Ovary (tissue), 7 donors: ENCODE measurements at regions not wholly inside any gene's neighbourhood (a gene's known extent, or its start where the extent isn't known, plus 50 kb on each side); places are given as distances from the start of the nearest gene placed in this dataset.

Experiments
- DNase-seq, 5 donors: peaks; one replicate each; pipeline ENCODE4 v3.0.0-alpha.2; 2019 to 2020
- H3K27ac ChIP-seq, 2 donors: fragments of 200-600 bp; one replicate each; pipeline versions ENCODE4 v1.5.1 to v1.8.0; 2019 to 2022
- H3K27me3 ChIP-seq: fragments of 200-600 bp; one replicate; pipeline ENCODE4 v1.8.0; 2022
- H3K36me3 ChIP-seq: fragments of 200-600 bp; sonication (generic); one replicate; pipeline ENCODE4 v1.5.1; 2019
- H3K4me1 ChIP-seq: one replicate; pipeline ENCODE4 v1.8.1; 2013; ENCODE audit warnings: mild to moderate bottlenecking, moderate library complexity; ENCODE audit not compliant: insufficient read depth
- H3K4me3 ChIP-seq: fragments of 200-600 bp; sonication (generic); one replicate; pipeline ENCODE4 v1.5.1; 2017
- H3K9me3 ChIP-seq, 2 donors: fragments of 200-600 bp in 1 of 2; sonication (generic) in 1 of 2; one replicate each; pipeline versions ENCODE4 v1.5.1 to v1.8.1; 2013 to 2019; ENCODE audit warnings: mild to moderate bottlenecking in 1 of 2, moderate library complexity in 1 of 2
- CTCF ChIP-seq, 3 donors: fragments of 450-650 bp in 2 of 3; fragments of 200-600 bp in 1 of 3; IDR thresholded peaks; one replicate each; pipeline versions ENCODE4 v1.5.1 to v1.8.0; 2016 to 2022; ENCODE audit warnings: antibody characterized with exemption in 3 of 3, mild to moderate bottlenecking in 1 of 3
- EP300 ChIP-seq: sonication (generic); formaldehyde crosslinking; IDR thresholded peaks from one replicate; pipeline ENCODE4 v1.6.1; 2017; ENCODE audit warnings: antibody characterized with exemption
- POLR2A ChIP-seq: fragments of 450-650 bp; IDR thresholded peaks from one replicate; pipeline ENCODE4 v1.6.1; 2017; ENCODE audit warnings: antibody characterized with exemption, mild to moderate bottlenecking, moderate library complexity
- WGBS, 3 donors: extraction: QIAGEN DNeasy Blood & Tissue Kit in 1 of 3; methylation state at CpG; one replicate each; pipeline versions ENCODE4 v1.1.5 to v1.1.7; 2013 to 2017; 5-methylcytosine and 5-hydroxymethylcytosine counted together
- intact Hi-C, 4 donors: fragments of 100-400 bp; cut with DNase I; formaldehyde crosslinking; loops; one replicate each; pipeline versions ENCODE4 v1.11.0 to v1.15.1; 2022 to 2023
- donor health status: DM: no; HTN: no; CAD: no; lungs with moderate emphysema.
- donor health status: DM: no; HTN: no; CAD: no.
- donor health status: Bipolar disorder and iron deficiency.
- donor health status: DM: no; HTN: no; CAD: no.
- donor health status: DM: yes; HTN: yes; CAD: no.

DNA sequence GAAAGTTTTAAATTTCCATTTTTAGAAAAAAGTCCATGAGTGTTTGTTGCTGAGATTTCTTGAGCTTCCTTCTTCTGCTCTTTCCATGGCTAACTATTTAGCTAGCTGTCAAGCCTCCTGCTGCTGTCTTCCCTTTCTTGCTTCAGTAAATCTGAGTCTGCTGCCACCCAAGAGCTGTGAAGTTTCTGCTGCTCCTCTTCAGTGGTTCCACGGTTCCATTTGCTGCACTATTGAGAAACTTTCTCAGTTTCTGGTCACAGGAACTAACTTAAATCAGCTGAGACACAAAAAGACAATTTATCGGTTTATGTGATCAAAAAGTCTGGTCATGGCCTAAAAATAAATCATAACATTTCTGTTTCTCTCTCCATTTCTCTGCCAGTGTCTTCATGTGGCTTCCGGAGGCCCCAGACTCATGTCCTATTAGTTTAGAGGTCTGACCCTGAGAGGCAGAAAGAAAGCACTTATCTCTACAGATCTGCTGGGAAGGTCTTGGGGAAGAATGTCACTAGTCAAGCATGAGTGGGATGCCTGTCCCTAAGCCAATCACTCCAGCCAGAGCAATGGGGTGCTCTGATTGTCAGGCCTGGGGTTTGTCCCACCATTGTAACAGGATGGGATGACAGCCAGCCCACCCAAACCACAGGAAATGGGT lies 73.0 kb upstream of the ARL4C start:
- no peak overlapping the region for H3K27ac ChIP-seq
- WGBS, 3 donors: 81 to 87% (median 83%) methylated on average over 3 of the region's 3 CpGs
- H3K9me3 ChIP-seq: no peaks in the 10 kb centered on the region
- no peak for DNase-seq
- H3K27me3 ChIP-seq: no peaks in the 10 kb centered on the region
- intact Hi-C loops: no loop called here
- no peaks in the 10 kb centered on the region for H3K4me1 ChIP-seq
- no peak for TF ChIP-seq POLR2A
- no peak for TF ChIP-seq CTCF (IDR thresholded peaks at IDR 0.05)
- TF ChIP-seq EP300: no peak
- H3K4me3 ChIP-seq: no peak overlapping the region
- no peaks in the 10 kb centered on the region for H3K36me3 ChIP-seq

DNA sequence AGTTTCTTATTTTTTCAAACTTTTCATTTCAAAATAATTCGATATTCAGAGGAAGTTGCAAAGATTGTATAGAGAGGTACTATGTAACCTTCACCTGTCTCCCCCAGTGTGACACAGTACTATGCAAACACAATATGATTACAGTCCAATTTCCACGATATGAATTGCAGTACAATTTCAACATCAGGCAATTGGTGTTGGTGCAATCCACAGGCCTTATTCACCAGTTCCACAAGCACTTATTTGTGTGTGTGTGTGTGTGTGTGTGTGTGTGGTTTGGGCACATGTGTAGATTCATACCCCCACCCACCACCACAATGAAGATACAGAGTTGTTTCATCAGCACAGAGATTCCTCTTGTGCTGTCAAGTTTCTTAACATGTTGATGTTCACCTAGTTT lies 69.7 kb upstream of the ARL4C start:
- TF ChIP-seq EP300 (no peak), CTCF (IDR thresholded peaks at IDR 0.05) (no peak)

DNA sequence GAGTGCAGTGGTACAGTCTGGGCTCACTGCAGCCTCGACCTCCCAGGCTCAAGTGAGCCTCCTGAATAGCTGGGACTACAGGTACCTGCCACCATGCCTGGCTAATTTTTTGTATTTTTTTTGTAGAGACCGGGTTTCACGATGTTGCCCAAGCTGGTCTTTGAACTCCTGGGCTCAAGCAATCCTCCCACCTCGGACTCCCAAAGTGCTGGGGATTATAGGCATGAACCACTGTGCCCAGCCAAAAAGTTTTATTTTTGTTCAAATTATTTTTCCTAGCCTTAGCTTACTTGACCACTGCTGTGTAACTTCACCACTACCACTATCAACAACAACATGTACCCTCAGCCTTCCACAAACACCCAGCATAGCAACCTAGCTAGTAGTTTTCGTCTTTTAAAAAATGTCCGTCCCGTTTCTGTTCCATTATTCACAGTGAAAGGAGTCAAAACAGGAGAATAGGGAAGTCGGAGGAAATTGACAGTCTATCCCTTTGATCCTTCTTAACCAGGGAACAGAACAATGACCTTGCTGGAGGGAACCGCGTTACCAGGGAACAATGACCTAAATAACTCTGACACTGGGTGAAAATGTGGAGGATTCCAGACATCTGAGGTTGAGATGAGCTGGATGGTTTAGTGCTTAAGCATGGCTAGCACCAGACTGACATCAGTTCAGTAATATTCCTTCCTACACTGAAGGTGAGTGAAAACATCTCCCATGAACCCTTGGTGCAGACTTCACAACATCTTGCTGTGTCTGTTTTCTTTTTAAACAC lies 69.2 kb upstream of the ARL4C start:
- H3K9me3 ChIP-seq: no peaks in the 10 kb centered on the region
- H3K27ac ChIP-seq: no peak overlapping the region
- no peak for DNase-seq
- no peak overlapping the region for H3K4me3 ChIP-seq
- TF ChIP-seq POLR2A (no peak), CTCF (IDR thresholded peaks at IDR 0.05) (no peak), EP300 (no peak)
- WGBS, 3 donors: 88 to 93% (median 88%) methylated on average over 10 of the region's 10 CpGs
- no peaks in the 10 kb centered on the region for H3K27me3 ChIP-seq
- H3K36me3 ChIP-seq: no peaks in the 10 kb centered on the region
- H3K4me1 ChIP-seq: no peaks in the 10 kb centered on the region
- intact Hi-C loops: no loop called here

More for the DNA sequence above, 69.7 kb upstream of the ARL4C start:
- intact Hi-C loops: no loop called here
- Histone ChIP-seq H3K9me3 (no peaks in the 10 kb centered on the region), H3K27me3 (no peaks in the 10 kb centered on the region), H3K36me3 (no peaks in the 10 kb centered on the region), H3K27ac (no peak overlapping the region), H3K4me1 (no peaks in the 10 kb centered on the region), H3K4me3 (no peak overlapping the region)
- no peak for DNase-seq
- 83 to 85% (median 84%) methylated on average over 2 of the region's 2 CpGs for WGBS, 3 donors

DNA sequence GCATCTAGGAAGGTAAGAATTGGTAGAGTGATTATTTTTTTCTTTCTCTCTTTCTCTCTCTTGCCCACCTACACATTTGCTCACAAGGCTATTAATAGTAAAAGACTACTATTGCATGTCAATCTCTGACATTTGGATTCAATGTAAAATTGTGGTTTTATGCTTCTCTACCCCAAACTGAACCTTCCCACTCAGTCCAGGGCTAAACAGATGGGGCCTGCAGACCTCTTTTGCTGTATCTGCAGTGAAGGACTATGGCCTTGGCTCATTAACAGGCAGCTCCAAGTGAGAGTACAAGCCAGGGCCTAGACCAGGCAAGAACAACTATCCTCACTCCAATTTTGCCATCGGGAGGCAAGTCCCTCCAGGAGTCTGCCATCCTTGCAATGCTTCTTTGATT lies 68.3 kb upstream of the ARL4C start:
- intact Hi-C loops: no loop called here
- H3K27me3 ChIP-seq: no peaks in the 10 kb centered on the region
- H3K4me1 ChIP-seq: no peaks in the 10 kb centered on the region
- no peak for DNase-seq
- no peak overlapping the region for H3K4me3 ChIP-seq
- H3K9me3 ChIP-seq: no peaks in the 10 kb centered on the region
- no peak overlapping the region for H3K27ac ChIP-seq
- WGBS, 3 donors: 54 to 72% (median 57%) methylated on average over 1 of the region's 1 CpG
- H3K36me3 ChIP-seq: no peaks in the 10 kb centered on the region
- TF ChIP-seq POLR2A (no peak), CTCF (IDR thresholded peaks at IDR 0.05) (no peak)
